Osteocyte (in vitro differentiated cells): ENCODE measurements at regions not wholly inside any gene's neighbourhood (a gene's known extent, or its start where the extent isn't known, plus 50 kb on each side); places are given as distances from the start of the nearest gene placed in this dataset.
"Not testable (repeated sequence)": the region's sequence is repeated elsewhere in the genome, so short reads cannot be mapped to it uniquely, and the experiment has no call there.

ENCODE experiments used
- DNase-seq: peaks from one replicate; pipeline ENCODE4 v3.0.0; 2021; ENCODE audit warnings: mixed read lengths; ENCODE audit not compliant: unreplicated experiment; ENCODE audit errors: extremely low spot score
- H3K27ac Mint-ChIP-seq: one replicate; pipeline ENCODE4 v1.8.0; 2021; ENCODE audit warnings: mild to moderate bottlenecking, mixed read lengths; ENCODE audit not compliant: unreplicated experiment
- H3K27me3 Mint-ChIP-seq: one replicate; pipeline ENCODE4 v1.8.0; 2021; ENCODE audit warnings: mixed read lengths; ENCODE audit not compliant: unreplicated experiment
- H3K36me3 Mint-ChIP-seq: one replicate; pipeline ENCODE4 v1.8.0; 2021; ENCODE audit warnings: mixed read lengths; ENCODE audit not compliant: unreplicated experiment
- H3K4me1 Mint-ChIP-seq: one replicate; pipeline ENCODE4 v1.8.0; 2021; ENCODE audit warnings: mixed read lengths; ENCODE audit not compliant: unreplicated experiment
- H3K4me3 Mint-ChIP-seq: one replicate; pipeline ENCODE4 v1.8.0; 2021; ENCODE audit warnings: mild to moderate bottlenecking, moderate library complexity, mixed read lengths; ENCODE audit not compliant: unreplicated experiment
- H3K9me3 Mint-ChIP-seq: one replicate; pipeline ENCODE4 v1.8.0; 2021; ENCODE audit warnings: mixed read lengths; ENCODE audit not compliant: unreplicated experiment
- CTCF ChIP-seq: fragments of 200-600 bp; sonication (generic); IDR thresholded peaks from 2 replicates; pipeline ENCODE4 v1.5.0; 2021; ENCODE audit warnings: antibody characterized with exemption, mild to moderate bottlenecking, moderate library complexity

- Mint-ChIP-seq H3K9me3 (peaks cover 9% of the 10 kb centered on the region), H3K4me1 (peaks cover 10% of the 10 kb centered on the region), H3K27ac (no peak overlapping the region), H3K4me3 (no peak overlapping the region), H3K27me3 (no peaks in the 10 kb centered on the region), H3K36me3 (no peaks in the 10 kb centered on the region)
- no peak for TF ChIP-seq CTCF
- no peak for DNase-seq
Measured at GRCh38 chr10:76621886-76622620, 1015.6 kb downstream of the KCNMA1 start.

DNA sequence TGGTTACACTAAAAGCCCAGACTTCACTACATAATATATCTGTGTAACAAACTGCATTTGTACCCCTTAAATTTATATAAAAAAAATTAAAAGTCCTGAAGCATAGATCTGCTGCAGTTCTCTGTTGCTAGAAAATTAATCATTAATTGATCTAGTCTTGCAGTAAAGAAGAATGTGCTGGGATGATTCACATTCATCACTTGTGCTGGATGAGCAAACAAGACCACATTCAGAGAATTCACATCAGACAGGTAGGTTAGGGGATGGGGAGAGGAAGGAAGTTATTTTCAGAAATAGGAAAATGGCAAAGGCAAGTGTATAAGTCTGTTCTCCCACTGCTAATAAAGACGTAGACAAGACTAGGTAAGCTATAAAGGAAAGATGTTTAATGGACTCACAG lies 1019.0 kb downstream of the KCNMA1 start:
- no peaks in the 10 kb centered on the region for H3K4me1 Mint-ChIP-seq
- no peak for TF ChIP-seq CTCF
- H3K36me3 Mint-ChIP-seq = no peaks in the 10 kb centered on the region
- peaks cover 9% of the 10 kb centered on the region for H3K9me3 Mint-ChIP-seq
- no peak for DNase-seq
- H3K27me3 Mint-ChIP-seq = no peaks in the 10 kb centered on the region
- H3K4me3 Mint-ChIP-seq = no peak overlapping the region
- H3K27ac Mint-ChIP-seq = no peak overlapping the region

- Mint-ChIP-seq H3K4me1 (no peaks in the 10 kb centered on the region), H3K4me3 (no peak overlapping the region), H3K27me3 (no peaks in the 10 kb centered on the region), H3K27ac (no peak overlapping the region), H3K9me3 (peaks cover 9% of the 10 kb centered on the region), H3K36me3 (no peaks in the 10 kb centered on the region)
- no peak for TF ChIP-seq CTCF
- DNase-seq = no peak
Measured at GRCh38 chr10:76618171-76618570, 1019.4 kb downstream of the KCNMA1 start.

GRCh38 chr10:76616666-76617065 lies 1020.9 kb downstream of the KCNMA1 start:
- not testable (repeated sequence) for H3K4me1 Mint-ChIP-seq, H3K27me3 Mint-ChIP-seq, H3K9me3 Mint-ChIP-seq, H3K4me3 Mint-ChIP-seq, H3K27ac Mint-ChIP-seq, DNase-seq, H3K36me3 Mint-ChIP-seq

- no peak overlapping the region for H3K27ac Mint-ChIP-seq
- H3K9me3 Mint-ChIP-seq = peaks cover 7% of the 10 kb centered on the region
- H3K36me3 Mint-ChIP-seq = peaks cover 3% of the 10 kb centered on the region
- no peak for TF ChIP-seq CTCF
- peaks cover 16% of the 10 kb centered on the region for H3K27me3 Mint-ChIP-seq
- DNase-seq = no peak
- H3K4me1 Mint-ChIP-seq = no peaks in the 10 kb centered on the region
- H3K4me3 Mint-ChIP-seq = no peak overlapping the region
Measured at GRCh38 chr10:76615049-76615448, 1022.6 kb downstream of the KCNMA1 start.
